ENCODE measurements at regions not wholly inside any gene's neighbourhood (a gene's known extent, or its start where the extent isn't known, plus 50 kb on each side); places are given as distances from the start of the nearest gene placed in this dataset.

GRCh38 chr10:25695586-25695985, 238.4 kb upstream of the MYO3A start:
- no peak for TF ChIP-seq EZH2 (IDR thresholded peaks at IDR 0.05; ENCODE audit: borderline replicate concordance)
- TF ChIP-seq CTCF (IDR thresholded peaks at IDR 0.05; ENCODE audit: poor library complexity) = no peak
- no peak for TF ChIP-seq EZH2phosphoT487 (IDR thresholded peaks at IDR 0.05; ENCODE audit: low read depth, severe bottlenecking, unreplicated experiment)

All from hepatocyte (in vitro differentiated cells).